ENCODE measurements at regions not wholly inside any gene's neighbourhood (a gene's known extent, or its start where the extent isn't known, plus 50 kb on each side); places are given as distances from the start of the nearest gene placed in this dataset.

GRCh38 chr15:69637818-69638217 lies 185.2 kb downstream of the RPLP1 start:
- WGBS (ENCODE audit: insufficient coverage, low lambda C conversion rate): no CpG with 5 or more reads among the region's 5 CpGs
- Histone ChIP-seq H3K36me3 (ENCODE audit: control insufficient read depth, insufficient read depth, low read length) (no peaks in the 10 kb centered on the region), H3K9me3 (ENCODE audit: control insufficient read depth, low read depth, low read length) (no peaks in the 10 kb centered on the region), H3K4me1 (ENCODE audit: control insufficient read depth, insufficient read depth, low read length) (no peaks in the 10 kb centered on the region), H3K27ac (ENCODE audit: low read length) (no peak overlapping the region), H3K4me3 (ENCODE audit: low read length) (no peak overlapping the region), H3K27me3 (ENCODE audit: control insufficient read depth, insufficient read depth, low read length) (peaks cover 25% of the 10 kb centered on the region)
- DNase-seq: no peak

GRCh38 chr15:69643476-69643875 lies 190.9 kb downstream of the RPLP1 start:
- 100% methylated on average over 1 of the region's 5 CpGs for WGBS (ENCODE audit: insufficient coverage, low lambda C conversion rate)

GRCh38 chr15:69643971-69644370 lies 191.4 kb downstream of the RPLP1 start:
- no peak for DNase-seq
- H3K4me1 ChIP-seq (ENCODE audit: control insufficient read depth, insufficient read depth, low read length): no peaks in the 10 kb centered on the region
- WGBS (ENCODE audit: insufficient coverage, low lambda C conversion rate): 83% methylated on average over 1 of the region's 1 CpG
- H3K4me3 ChIP-seq (ENCODE audit: low read length): no peak overlapping the region
- no peaks in the 10 kb centered on the region for H3K9me3 ChIP-seq (ENCODE audit: control insufficient read depth, low read depth, low read length)
- no peak overlapping the region for H3K27ac ChIP-seq (ENCODE audit: low read length)
- no peaks in the 10 kb centered on the region for H3K36me3 ChIP-seq (ENCODE audit: control insufficient read depth, insufficient read depth, low read length)
- peaks cover 26% of the 10 kb centered on the region for H3K27me3 ChIP-seq (ENCODE audit: control insufficient read depth, insufficient read depth, low read length)

More at GRCh38 chr15:69643476-69643875, 190.9 kb downstream of the RPLP1 start:
- H3K27me3 ChIP-seq (ENCODE audit: control insufficient read depth, insufficient read depth, low read length): peaks cover 21% of the 10 kb centered on the region
- H3K4me3 ChIP-seq (ENCODE audit: low read length): no peak overlapping the region
- no peak overlapping the region for H3K27ac ChIP-seq (ENCODE audit: low read length)
- H3K36me3 ChIP-seq (ENCODE audit: control insufficient read depth, insufficient read depth, low read length): no peaks in the 10 kb centered on the region
- no peaks in the 10 kb centered on the region for H3K9me3 ChIP-seq (ENCODE audit: control insufficient read depth, low read depth, low read length)
- no peaks in the 10 kb centered on the region for H3K4me1 ChIP-seq (ENCODE audit: control insufficient read depth, insufficient read depth, low read length)
- no peak for DNase-seq

GRCh38 chr15:69644876-69645275 lies 192.3 kb downstream of the RPLP1 start:
- H3K4me3 ChIP-seq (ENCODE audit: low read length): no peak overlapping the region
- no peak for DNase-seq
- WGBS (ENCODE audit: insufficient coverage, low lambda C conversion rate): no CpG with 5 or more reads among the region's 1 CpG

DNA sequence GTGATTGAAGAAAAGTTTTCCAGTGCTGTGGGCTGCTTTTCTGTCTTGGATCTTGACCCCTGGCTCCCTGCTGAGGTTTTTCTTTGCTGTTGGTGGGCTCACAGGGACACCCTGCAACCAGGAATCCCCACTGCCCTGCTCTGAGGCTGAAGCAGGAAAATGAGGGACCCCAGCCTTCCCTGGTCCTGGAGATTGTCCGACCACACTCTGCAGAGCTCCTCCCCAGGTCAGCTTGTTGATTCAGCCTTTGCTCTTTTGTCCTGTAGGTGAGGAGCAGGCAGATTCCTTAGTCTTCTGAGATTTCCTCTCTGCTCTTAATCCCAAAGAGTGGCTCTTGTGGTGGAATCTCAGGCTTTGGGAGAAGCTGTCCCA lies 194.5 kb downstream of the RPLP1 start:
- Histone ChIP-seq H3K27ac (ENCODE audit: low read length) (no peak overlapping the region), H3K4me3 (ENCODE audit: low read length) (no peak overlapping the region), H3K27me3 (ENCODE audit: control insufficient read depth, insufficient read depth, low read length) (peaks cover 44% of the 10 kb centered on the region), H3K9me3 (ENCODE audit: control insufficient read depth, low read depth, low read length) (no peaks in the 10 kb centered on the region), H3K36me3 (ENCODE audit: control insufficient read depth, insufficient read depth, low read length) (no peaks in the 10 kb centered on the region), H3K4me1 (ENCODE audit: control insufficient read depth, insufficient read depth, low read length) (no peaks in the 10 kb centered on the region)
- DNase-seq: no peak
- WGBS (ENCODE audit: insufficient coverage, low lambda C conversion rate): no CpG with 5 or more reads among the region's 1 CpG

More at GRCh38 chr15:69644876-69645275, 192.3 kb downstream of the RPLP1 start:
- Histone ChIP-seq H3K4me1 (ENCODE audit: control insufficient read depth, insufficient read depth, low read length) (no peaks in the 10 kb centered on the region), H3K27me3 (ENCODE audit: control insufficient read depth, insufficient read depth, low read length) (peaks cover 35% of the 10 kb centered on the region), H3K27ac (ENCODE audit: low read length) (no peak overlapping the region), H3K36me3 (ENCODE audit: control insufficient read depth, insufficient read depth, low read length) (no peaks in the 10 kb centered on the region), H3K9me3 (ENCODE audit: control insufficient read depth, low read depth, low read length) (no peaks in the 10 kb centered on the region)

DNA sequence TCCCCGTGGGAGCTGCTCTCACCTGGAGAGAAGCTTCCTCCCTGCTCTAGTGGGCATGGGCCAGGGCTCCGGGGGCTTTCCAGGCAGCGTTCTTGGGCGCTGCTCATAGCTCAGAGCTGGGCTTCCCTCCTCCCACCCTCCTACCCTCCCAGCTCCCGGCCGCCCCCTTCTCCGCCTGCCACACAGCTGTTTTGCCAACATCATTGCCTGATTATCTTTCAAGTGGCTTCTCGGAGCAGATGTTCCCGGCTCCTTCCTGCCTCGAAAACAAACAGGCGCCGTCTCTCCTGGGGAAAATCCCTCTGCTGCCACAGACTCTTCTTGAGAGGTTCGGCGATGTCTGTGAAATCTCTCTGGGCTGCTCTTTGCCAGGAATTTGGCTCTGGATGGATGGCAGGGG lies 195.6 kb downstream of the RPLP1 start:
- no peak for DNase-seq
- Histone ChIP-seq H3K4me1 (ENCODE audit: control insufficient read depth, insufficient read depth, low read length) (no peaks in the 10 kb centered on the region), H3K36me3 (ENCODE audit: control insufficient read depth, insufficient read depth, low read length) (no peaks in the 10 kb centered on the region), H3K4me3 (ENCODE audit: low read length) (no peak overlapping the region), H3K9me3 (ENCODE audit: control insufficient read depth, low read depth, low read length) (no peaks in the 10 kb centered on the region), H3K27ac (ENCODE audit: low read length) (no peak overlapping the region), H3K27me3 (ENCODE audit: control insufficient read depth, insufficient read depth, low read length) (peaks cover 49% of the 10 kb centered on the region)
- WGBS (ENCODE audit: insufficient coverage, low lambda C conversion rate): 60% methylated on average over 3 of the region's 14 CpGs

DNA sequence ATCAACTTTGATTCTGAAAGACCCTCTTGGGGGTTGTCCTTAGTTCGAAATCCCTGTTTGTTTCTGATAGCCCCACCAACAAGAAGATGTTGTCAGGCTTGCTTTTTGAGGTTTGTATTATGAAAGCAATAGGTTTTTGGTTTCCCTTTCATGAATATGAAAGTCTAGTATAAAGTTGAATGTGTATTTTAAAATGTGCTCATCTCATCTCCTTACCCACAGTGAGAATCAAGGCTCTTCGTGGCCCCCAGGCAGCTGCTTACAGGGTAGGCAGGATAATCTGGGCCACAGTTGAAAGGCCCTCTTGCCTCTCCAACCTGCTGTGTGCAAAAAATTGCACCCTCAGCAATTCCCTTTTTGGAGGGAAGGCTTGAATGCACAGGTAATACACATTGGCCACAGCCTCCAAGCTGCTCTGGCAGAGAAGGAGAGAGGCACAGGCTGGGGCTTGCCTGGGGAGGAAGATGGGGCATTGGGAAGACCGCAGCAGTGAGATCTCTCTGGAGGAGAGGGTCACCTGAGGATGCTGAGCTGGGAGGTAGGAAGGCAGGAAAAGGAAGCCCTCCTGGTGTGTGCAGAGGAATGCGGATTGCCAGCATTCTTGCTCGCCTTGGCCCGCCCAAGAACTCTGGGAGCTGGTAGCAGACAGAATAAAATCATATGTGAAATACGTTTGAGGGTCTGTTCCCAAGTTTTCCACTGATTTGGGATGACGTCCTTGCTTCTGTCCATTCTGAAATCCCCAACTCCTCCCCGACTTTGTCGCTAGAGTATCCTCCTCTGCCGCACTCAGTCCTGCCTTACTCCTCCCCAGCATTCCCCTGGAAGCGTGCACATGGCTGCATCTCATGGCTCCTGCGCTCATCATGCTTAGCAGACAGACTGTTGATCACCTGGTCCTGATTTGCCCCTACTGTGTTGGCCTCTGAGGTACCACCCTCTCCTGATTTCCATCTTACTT lies 196.4 kb downstream of the RPLP1 start:
- peaks cover 50% of the 10 kb centered on the region for H3K27me3 ChIP-seq (ENCODE audit: control insufficient read depth, insufficient read depth, low read length)
- H3K4me3 ChIP-seq (ENCODE audit: low read length): no peak overlapping the region
- H3K36me3 ChIP-seq (ENCODE audit: control insufficient read depth, insufficient read depth, low read length): no peaks in the 10 kb centered on the region
- WGBS (ENCODE audit: insufficient coverage, low lambda C conversion rate): 60% methylated on average over 1 of the region's 13 CpGs
- no peaks in the 10 kb centered on the region for H3K9me3 ChIP-seq (ENCODE audit: control insufficient read depth, low read depth, low read length)
- no peak for DNase-seq
- no peak overlapping the region for H3K27ac ChIP-seq (ENCODE audit: low read length)
- H3K4me1 ChIP-seq (ENCODE audit: control insufficient read depth, insufficient read depth, low read length): no peaks in the 10 kb centered on the region

- no peak for DNase-seq
- Histone ChIP-seq H3K27ac (ENCODE audit: low read length) (no peak overlapping the region), H3K4me3 (ENCODE audit: low read length) (no peak overlapping the region), H3K27me3 (ENCODE audit: control insufficient read depth, insufficient read depth, low read length) (peaks cover 42% of the 10 kb centered on the region), H3K9me3 (ENCODE audit: control insufficient read depth, low read depth, low read length) (no peaks in the 10 kb centered on the region), H3K4me1 (ENCODE audit: control insufficient read depth, insufficient read depth, low read length) (no peaks in the 10 kb centered on the region), H3K36me3 (ENCODE audit: control insufficient read depth, insufficient read depth, low read length) (no peaks in the 10 kb centered on the region)
- WGBS (ENCODE audit: insufficient coverage, low lambda C conversion rate): no CpG with 5 or more reads among the region's 1 CpG
These were observed 199.7 kb downstream of the RPLP1 start for GRCh38 chr15:69652293-69652692.

GRCh38 chr15:69652751-69653305 lies 200.2 kb downstream of the RPLP1 start:
- no peak overlapping the region for H3K27ac ChIP-seq (ENCODE audit: low read length)
- no peaks in the 10 kb centered on the region for H3K4me1 ChIP-seq (ENCODE audit: control insufficient read depth, insufficient read depth, low read length)
- H3K4me3 ChIP-seq (ENCODE audit: low read length): no peak overlapping the region
- no CpG with 5 or more reads among the region's 5 CpGs for WGBS (ENCODE audit: insufficient coverage, low lambda C conversion rate)
- no peak for DNase-seq
- H3K27me3 ChIP-seq (ENCODE audit: control insufficient read depth, insufficient read depth, low read length): peaks cover 38% of the 10 kb centered on the region
- H3K9me3 ChIP-seq (ENCODE audit: control insufficient read depth, low read depth, low read length): no peaks in the 10 kb centered on the region
- H3K36me3 ChIP-seq (ENCODE audit: control insufficient read depth, insufficient read depth, low read length): no peaks in the 10 kb centered on the region

GRCh38 chr15:69653306-69653705 lies 200.7 kb downstream of the RPLP1 start:
- H3K9me3 ChIP-seq (ENCODE audit: control insufficient read depth, low read depth, low read length): no peaks in the 10 kb centered on the region
- no CpG with 5 or more reads among the region's 1 CpG for WGBS (ENCODE audit: insufficient coverage, low lambda C conversion rate)
- DNase-seq: no peak
- no peaks in the 10 kb centered on the region for H3K36me3 ChIP-seq (ENCODE audit: control insufficient read depth, insufficient read depth, low read length)
- no peak overlapping the region for H3K27ac ChIP-seq (ENCODE audit: low read length)
- no peaks in the 10 kb centered on the region for H3K4me1 ChIP-seq (ENCODE audit: control insufficient read depth, insufficient read depth, low read length)
- peaks cover 35% of the 10 kb centered on the region for H3K27me3 ChIP-seq (ENCODE audit: control insufficient read depth, insufficient read depth, low read length)
- no peak overlapping the region for H3K4me3 ChIP-seq (ENCODE audit: low read length)
